ENCODE measurements at regions not wholly inside any gene's neighbourhood (a gene's known extent, or its start where the extent isn't known, plus 50 kb on each side); places are given as distances from the start of the nearest gene placed in this dataset.

DNA sequence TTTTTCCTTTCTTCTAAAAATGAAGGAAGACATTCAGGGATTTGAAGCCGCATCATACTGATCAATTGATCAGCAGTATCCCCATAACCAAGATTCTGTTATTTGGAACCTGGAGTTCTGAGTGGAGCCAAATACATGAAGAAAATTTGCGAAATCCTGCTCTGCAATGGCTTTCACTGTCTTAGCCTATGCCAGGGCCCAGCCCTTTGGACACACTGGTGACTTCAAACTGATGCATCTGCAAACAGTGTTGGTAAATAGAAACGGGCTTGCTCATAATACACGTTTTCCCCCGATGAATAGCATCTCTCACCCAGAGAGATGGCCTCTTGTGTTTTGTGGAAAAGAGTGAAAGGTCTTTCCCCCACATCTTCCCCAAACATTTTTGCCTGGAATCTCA is 87.6 kb upstream of the TOX3 start:
- Histone ChIP-seq H3K4me2 (ENCODE audit: low read length) (no peak overlapping the region), H3K27ac (ENCODE audit: low read depth, low read length) (no peak overlapping the region), H3K4me3 (replicated peaks in 1 of 2; ENCODE audit: low read depth in 1 of 2, low read length in 2 of 2) (no peak overlapping the region), H3K79me2 (ENCODE audit: insufficient read depth, low read length) (no peaks in the 10 kb centered on the region), H3K36me3 (ENCODE audit: control insufficient read depth in 1 of 2, insufficient read depth in 2 of 2, low read length in 2 of 2) (no peaks in the 10 kb centered on the region), H3K9me2 (ENCODE audit: insufficient read depth) (no peaks in the 10 kb centered on the region), H3K9me3 (ENCODE audit: control insufficient read depth in 1 of 2, insufficient read depth in 1 of 2, low read depth in 1 of 2, low read length in 2 of 2) (no peaks in the 10 kb centered on the region), H2AFZ (ENCODE audit: low read depth, low read length, poor library complexity, severe bottlenecking) (no peak overlapping the region), H3K9ac (ENCODE audit: low read length) (no peak overlapping the region), H4K20me1 (ENCODE audit: insufficient read depth) (no peaks in the 10 kb centered on the region), H3K4me1 (ENCODE audit: control insufficient read depth in 1 of 2, insufficient read depth in 2 of 2, low read length in 2 of 2) (no peaks in the 10 kb centered on the region), H3K27me3 (ENCODE audit: insufficient read depth, low read length) (no peaks in the 10 kb centered on the region)
- ChIA-PET POLR2A (no interaction called here), RAD21 (ENCODE audit: low non-redundant PET in 1 of 2, low total read pairs in 2 of 2, uncharacterized antibody in 2 of 2, unreplicated experiment in 2 of 2) (no interaction called here), CTCF (no interaction called here)
- no peak for TF ChIP-seq POLR2AphosphoS5 (IDR thresholded peaks at IDR 0.05; ENCODE audit: low read depth, low read length)
- TF ChIP-seq, protein P1, sequence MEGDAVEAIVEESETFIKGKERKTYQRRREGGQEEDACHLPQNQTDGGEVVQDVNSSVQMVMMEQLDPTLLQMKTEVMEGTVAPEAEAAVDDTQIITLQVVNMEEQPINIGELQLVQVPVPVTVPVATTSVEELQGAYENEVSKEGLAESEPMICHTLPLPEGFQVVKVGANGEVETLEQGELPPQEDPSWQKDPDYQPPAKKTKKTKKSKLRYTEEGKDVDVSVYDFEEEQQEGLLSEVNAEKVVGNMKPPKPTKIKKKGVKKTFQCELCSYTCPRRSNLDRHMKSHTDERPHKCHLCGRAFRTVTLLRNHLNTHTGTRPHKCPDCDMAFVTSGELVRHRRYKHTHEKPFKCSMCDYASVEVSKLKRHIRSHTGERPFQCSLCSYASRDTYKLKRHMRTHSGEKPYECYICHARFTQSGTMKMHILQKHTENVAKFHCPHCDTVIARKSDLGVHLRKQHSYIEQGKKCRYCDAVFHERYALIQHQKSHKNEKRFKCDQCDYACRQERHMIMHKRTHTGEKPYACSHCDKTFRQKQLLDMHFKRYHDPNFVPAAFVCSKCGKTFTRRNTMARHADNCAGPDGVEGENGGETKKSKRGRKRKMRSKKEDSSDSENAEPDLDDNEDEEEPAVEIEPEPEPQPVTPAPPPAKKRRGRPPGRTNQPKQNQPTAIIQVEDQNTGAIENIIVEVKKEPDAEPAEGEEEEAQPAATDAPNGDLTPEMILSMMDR (IDR thresholded peaks at IDR 0.05 in 2 of 3, conservative IDR thresholded peaks at IDR 0.05 in 1 of 3; ENCODE audit: borderline replicate concordance in 1 of 3, insufficient read depth in 1 of 3, low read depth in 2 of 3, low read length in 2 of 3) = no peak
- TF ChIP-seq, protein P2, sequence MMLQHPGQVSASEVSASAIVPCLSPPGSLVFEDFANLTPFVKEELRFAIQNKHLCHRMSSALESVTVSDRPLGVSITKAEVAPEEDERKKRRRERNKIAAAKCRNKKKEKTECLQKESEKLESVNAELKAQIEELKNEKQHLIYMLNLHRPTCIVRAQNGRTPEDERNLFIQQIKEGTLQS (IDR thresholded peaks at IDR 0.05) = no peak
- TF ChIP-seq SRF (IDR thresholded peaks at IDR 0.05; ENCODE audit: low read depth) = no peak
- no peak for TF ChIP-seq EGR1 (IDR thresholded peaks at IDR 0.05; ENCODE audit: low read depth)
- no peak for TF ChIP-seq ZNF274 (IDR thresholded peaks at IDR 0.05; ENCODE audit: low read depth, low read length)
- TF ChIP-seq SP1 (IDR thresholded peaks at IDR 0.05; ENCODE audit: low read depth) = no peak
- TF ChIP-seq YY1 (IDR thresholded peaks at IDR 0.05; ENCODE audit: extremely low read depth, insufficient replicate concordance, low read depth, low read length) = no peak
- TF ChIP-seq SIN3A (IDR thresholded peaks at IDR 0.05; ENCODE audit: low read depth) = no peak
- no peak for TF ChIP-seq ELF1 (IDR thresholded peaks at IDR 0.05; ENCODE audit: borderline replicate concordance, low read depth)
- TF ChIP-seq FOSL1 (IDR thresholded peaks at IDR 0.05; ENCODE audit: low read depth) = no peak
- TF ChIP-seq, protein P3, sequence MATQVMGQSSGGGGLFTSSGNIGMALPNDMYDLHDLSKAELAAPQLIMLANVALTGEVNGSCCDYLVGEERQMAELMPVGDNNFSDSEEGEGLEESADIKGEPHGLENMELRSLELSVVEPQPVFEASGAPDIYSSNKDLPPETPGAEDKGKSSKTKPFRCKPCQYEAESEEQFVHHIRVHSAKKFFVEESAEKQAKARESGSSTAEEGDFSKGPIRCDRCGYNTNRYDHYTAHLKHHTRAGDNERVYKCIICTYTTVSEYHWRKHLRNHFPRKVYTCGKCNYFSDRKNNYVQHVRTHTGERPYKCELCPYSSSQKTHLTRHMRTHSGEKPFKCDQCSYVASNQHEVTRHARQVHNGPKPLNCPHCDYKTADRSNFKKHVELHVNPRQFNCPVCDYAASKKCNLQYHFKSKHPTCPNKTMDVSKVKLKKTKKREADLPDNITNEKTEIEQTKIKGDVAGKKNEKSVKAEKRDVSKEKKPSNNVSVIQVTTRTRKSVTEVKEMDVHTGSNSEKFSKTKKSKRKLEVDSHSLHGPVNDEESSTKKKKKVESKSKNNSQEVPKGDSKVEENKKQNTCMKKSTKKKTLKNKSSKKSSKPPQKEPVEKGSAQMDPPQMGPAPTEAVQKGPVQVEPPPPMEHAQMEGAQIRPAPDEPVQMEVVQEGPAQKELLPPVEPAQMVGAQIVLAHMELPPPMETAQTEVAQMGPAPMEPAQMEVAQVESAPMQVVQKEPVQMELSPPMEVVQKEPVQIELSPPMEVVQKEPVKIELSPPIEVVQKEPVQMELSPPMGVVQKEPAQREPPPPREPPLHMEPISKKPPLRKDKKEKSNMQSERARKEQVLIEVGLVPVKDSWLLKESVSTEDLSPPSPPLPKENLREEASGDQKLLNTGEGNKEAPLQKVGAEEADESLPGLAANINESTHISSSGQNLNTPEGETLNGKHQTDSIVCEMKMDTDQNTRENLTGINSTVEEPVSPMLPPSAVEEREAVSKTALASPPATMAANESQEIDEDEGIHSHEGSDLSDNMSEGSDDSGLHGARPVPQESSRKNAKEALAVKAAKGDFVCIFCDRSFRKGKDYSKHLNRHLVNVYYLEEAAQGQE (IDR thresholded peaks at IDR 0.05; ENCODE audit: low read depth) = no peak
- TF ChIP-seq JUND (IDR thresholded peaks at IDR 0.05) = no peak
- no peak for TF ChIP-seq RAD21 (IDR thresholded peaks at IDR 0.05; ENCODE audit: low read depth)
- no peak for TF ChIP-seq POLR2A (IDR thresholded peaks at IDR 0.05; ENCODE audit: borderline replicate concordance, extremely low read depth, insufficient read depth, insufficient read length)
- TF ChIP-seq, protein P4, sequence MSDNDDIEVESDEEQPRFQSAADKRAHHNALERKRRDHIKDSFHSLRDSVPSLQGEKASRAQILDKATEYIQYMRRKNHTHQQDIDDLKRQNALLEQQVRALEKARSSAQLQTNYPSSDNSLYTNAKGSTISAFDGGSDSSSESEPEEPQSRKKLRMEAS (IDR thresholded peaks at IDR 0.05) = no peak
- TF ChIP-seq ZFX (IDR thresholded peaks at IDR 0.05) = no peak
- no peak for TF ChIP-seq EZH2phosphoT487 (IDR thresholded peaks at IDR 0.05; ENCODE audit: borderline replicate concordance)
- DNase-seq (ENCODE audit: low read depth, low spot score) (no peak), ATAC-seq (no peak)
- intact Hi-C loops (cut with micrococcal nuclease) = no loop called here
- BruUV-seq (replicated peaks) = no TSS peak

All from HCT116 (cell line).